HG03039 (cell line): ENCODE measurements at regions not wholly inside any gene's neighbourhood (a gene's known extent, or its start where the extent isn't known, plus 50 kb on each side); places are given as distances from the start of the nearest gene placed in this dataset.

Experiments
- ATAC-seq: cut with Tn5 transposase; IDR thresholded peaks from one replicate; pipeline ENCODE4 v1.9.1; 2021; ENCODE audit warnings: mild to moderate bottlenecking, moderate library complexity; ENCODE audit not compliant: unreplicated experiment

GRCh38 chr18:52000435-52000834 lies 339.6 kb upstream of the DCC start:
- ATAC-seq: no peak

- ATAC-seq: no peak
These were observed 338.9 kb upstream of the DCC start for GRCh38 chr18:52001106-52001505.

GRCh38 chr18:52002600-52002999 lies 337.4 kb upstream of the DCC start:
- no peak for ATAC-seq

DNA sequence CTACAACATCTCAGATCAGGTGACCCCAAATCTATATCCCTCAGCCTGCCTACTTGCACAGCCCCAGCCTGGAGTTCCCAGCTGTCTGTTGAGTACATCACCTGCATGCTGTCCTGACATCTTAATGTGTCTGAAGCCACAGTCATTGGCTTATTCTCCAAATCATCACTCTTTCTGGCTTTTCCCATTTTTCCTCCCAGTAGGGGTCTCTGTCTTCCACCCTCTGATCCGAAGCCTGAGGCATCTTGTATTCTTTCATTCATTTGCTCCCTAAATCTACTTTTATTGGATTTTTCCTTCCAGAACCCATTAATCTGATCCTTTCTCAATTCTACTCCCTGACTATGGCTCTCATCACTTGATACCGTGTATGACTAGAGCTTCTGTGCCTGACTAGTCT lies 332.9 kb upstream of the DCC start:
- ATAC-seq: no peak

- no peak for ATAC-seq
These were observed 331.7 kb upstream of the DCC start for GRCh38 chr18:52008330-52008729.

GRCh38 chr18:52008736-52009135 lies 331.3 kb upstream of the DCC start:
- ATAC-seq: no peak

DNA sequence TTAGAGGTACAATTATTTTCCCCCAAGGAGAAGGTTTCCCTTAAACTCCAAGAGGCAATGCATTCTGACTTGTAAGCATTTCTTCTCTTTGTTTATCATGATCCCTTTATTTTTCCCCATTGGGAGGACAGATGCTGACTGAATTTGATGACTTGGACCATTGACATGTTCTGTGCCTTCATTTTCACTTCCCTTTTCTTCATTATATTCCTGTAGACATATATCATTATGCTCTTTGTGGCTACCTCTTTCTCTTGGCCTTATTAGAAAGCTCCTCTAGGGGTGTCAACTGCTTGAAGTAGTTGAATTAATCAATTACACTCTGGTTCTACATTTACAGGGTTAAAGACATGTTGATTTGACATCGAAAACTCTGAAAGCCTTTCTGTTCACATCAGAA lies 330.0 kb upstream of the DCC start:
- ATAC-seq: no peak

DNA sequence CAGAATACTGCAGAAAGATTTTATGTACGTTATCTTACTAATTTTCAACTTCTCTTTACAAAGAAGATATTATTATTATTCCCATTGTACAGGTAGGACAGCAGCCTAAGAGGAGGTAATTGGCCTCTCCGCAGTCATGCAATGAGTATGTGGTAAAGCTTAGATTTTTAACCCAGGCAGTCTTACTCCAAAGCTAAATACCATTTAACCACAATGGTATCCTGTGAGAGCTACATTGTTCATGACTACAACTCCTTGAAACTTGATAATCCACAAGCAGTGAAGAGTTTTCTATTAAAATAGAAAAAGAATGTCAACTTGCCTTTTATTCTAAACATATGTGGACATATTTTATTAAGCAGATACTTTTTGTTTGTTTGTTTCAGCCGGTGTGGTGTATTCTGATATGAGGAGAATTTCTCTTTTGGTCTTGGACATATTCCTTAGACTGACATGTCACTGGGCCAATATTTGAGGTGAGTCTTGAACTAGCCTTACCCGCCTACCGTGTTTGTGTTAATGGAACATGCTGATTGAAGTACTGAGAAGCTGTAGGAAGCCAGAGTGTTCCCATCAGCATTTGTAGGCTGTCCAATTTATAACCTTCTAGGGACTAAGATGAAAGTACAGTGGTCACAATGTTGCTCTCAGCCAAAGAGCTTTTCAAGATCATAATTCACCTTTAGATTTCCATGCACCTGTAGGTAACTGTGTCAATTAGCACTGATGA lies 293.9 kb upstream of the DCC start:
- ATAC-seq: no peak

GRCh38 chr18:52046842-52047241 lies 293.2 kb upstream of the DCC start:
- no peak for ATAC-seq

GRCh38 chr18:52054324-52054723 lies 285.7 kb upstream of the DCC start:
- ATAC-seq: no peak

DNA sequence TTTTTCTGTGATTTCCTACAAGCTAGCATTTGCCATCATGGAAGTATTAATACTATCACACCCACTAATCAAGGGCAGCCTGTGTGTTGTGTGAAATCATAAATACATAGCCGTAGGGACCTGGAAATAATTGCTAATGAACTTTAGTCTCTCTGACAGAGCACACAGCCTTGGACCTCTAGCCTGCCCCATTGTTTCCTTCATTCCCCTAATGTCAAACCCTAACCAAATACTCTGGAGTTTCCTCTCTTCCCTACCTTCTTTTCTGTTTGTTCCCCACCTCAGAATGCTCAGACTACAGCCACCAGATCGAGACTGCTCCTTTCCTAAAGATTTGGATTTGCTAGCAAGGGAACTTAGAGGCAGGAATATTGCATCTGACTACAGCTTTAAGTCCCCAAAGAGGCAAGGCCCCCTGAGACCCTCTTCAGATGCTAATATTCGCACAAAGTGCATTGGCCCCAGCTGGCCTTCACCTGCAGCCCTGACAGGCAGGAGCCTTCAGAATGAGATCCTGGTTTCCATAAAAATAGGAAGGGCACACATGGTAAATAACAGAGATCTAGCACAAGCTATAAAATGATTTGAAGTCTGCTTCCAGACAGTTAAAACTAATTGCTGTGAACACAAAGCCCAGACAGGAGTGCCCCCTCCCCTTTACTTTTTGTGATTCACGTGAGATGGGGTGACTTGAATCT lies 279.2 kb upstream of the DCC start:
- ATAC-seq: no peak

DNA sequence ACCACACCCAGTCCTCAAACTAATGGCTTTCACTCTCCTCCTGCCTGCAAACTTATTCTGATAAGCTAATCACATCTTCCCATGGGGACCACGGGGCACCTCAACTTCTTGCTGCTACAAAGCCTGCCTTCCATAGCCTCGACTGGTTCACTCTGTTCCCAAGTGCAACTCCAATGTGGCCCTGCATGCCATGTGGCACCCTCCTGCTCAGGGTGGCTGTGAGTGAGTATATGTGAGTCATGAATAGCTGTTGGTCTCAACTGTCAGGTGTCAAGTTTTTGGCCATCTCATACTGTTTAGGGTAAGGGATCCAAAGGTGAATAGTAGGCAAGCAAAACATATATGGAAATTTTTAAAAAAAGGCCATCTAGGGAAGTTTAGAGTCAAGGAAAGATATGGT lies 276.1 kb upstream of the DCC start:
- no peak for ATAC-seq

GRCh38 chr18:52069201-52069600 lies 270.8 kb upstream of the DCC start:
- no peak for ATAC-seq

GRCh38 chr18:52070291-52070756 lies 269.7 kb upstream of the DCC start:
- ATAC-seq: no peak

GRCh38 chr18:52077251-52077983 lies 262.6 kb upstream of the DCC start:
- ATAC-seq: no peak

DNA sequence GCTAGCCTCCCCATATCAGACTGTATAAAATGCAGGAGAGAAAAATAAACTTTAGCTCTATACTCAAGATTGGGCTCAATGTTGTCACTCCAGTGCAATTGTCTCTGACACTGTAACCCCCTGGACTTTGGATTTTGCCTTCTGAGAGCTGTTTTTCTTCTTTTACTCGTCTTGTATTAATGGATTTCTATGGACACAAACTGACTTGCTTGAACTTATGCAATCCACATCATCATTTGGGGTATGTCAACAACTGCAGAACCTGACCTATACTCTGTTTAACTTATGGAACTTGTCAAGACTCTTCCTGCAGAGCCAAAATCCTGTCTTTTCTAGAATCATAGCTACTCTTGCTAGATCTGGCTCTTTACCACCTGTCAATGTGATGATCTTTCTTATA lies 257.8 kb upstream of the DCC start:
- no peak for ATAC-seq

DNA sequence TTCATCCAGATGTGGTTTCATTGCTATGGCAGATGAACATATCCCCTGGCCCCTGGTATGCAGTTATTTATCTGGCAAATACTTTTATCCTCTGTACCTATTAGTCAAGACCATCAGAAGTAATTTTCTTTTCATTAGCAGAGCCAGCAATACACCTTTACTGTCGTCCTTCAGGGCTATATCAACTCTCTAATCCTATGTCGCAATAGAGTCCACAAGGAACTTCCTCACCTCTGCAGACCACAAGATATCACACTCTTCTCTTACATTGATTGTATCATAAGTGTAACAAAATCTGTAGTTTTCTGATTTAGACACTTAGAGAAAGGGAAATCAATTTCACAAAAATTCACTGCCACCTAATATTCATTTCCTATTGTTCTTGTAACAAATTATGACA lies 252.9 kb upstream of the DCC start:
- ATAC-seq: no peak

- no peak for ATAC-seq
These were observed 250.0 kb upstream of the DCC start for GRCh38 chr18:52090005-52090404.

DNA sequence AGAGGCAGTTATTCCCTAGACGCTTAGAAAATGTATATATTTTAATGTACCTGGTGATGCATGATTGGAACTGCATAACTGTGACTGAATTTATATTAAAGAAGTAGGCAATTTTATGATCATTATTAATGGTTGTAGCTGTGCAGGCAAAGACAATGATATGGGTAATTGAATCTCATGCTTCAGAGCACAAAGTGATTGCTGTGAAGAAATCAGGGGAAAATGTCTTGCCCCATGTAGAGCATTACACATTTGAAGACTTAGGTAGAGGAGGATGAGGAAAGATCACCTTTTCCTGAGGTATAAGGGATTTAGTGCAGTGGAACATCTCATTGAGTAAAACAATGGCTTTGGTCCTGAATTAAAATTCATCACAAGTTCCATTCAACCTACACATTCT lies 246.8 kb upstream of the DCC start:
- ATAC-seq: no peak

- ATAC-seq: no peak
These were observed 221.3 kb upstream of the DCC start for GRCh38 chr18:52118684-52119083.

- no peak for ATAC-seq
These were observed 209.2 kb upstream of the DCC start for GRCh38 chr18:52130624-52131301.
